ENCODE measurements at regions not wholly inside any gene's neighbourhood (a gene's known extent, or its start where the extent isn't known, plus 50 kb on each side); places are given as distances from the start of the nearest gene placed in this dataset.

DNA sequence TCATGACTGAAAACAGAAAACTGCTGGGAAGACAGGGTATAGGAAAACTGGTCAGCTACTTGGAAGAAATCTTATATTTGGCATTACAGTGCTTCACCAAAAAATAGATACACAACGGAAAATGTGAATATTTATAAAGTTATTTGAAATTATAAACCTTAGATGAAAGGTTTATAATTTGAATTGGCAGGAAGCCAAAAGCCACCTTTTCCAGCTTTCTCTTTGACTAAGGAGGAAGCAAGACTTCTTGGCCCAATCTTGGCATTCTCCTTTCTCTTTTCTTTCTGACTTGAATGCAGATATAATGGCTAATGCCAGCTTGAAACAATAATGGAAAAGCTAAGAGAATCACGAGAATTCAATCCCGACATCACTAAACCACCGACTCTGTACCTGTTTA is 196.5 kb upstream of the PIK3C3 start:
- TF ChIP-seq, protein P1, sequence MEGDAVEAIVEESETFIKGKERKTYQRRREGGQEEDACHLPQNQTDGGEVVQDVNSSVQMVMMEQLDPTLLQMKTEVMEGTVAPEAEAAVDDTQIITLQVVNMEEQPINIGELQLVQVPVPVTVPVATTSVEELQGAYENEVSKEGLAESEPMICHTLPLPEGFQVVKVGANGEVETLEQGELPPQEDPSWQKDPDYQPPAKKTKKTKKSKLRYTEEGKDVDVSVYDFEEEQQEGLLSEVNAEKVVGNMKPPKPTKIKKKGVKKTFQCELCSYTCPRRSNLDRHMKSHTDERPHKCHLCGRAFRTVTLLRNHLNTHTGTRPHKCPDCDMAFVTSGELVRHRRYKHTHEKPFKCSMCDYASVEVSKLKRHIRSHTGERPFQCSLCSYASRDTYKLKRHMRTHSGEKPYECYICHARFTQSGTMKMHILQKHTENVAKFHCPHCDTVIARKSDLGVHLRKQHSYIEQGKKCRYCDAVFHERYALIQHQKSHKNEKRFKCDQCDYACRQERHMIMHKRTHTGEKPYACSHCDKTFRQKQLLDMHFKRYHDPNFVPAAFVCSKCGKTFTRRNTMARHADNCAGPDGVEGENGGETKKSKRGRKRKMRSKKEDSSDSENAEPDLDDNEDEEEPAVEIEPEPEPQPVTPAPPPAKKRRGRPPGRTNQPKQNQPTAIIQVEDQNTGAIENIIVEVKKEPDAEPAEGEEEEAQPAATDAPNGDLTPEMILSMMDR (IDR thresholded peaks at IDR 0.05), result no peak
- TF ChIP-seq POLR2A (IDR thresholded peaks at IDR 0.05), result no peak
